ENCODE measurements at regions not wholly inside any gene's neighbourhood (a gene's known extent, or its start where the extent isn't known, plus 50 kb on each side); places are given as distances from the start of the nearest gene placed in this dataset.

DNA sequence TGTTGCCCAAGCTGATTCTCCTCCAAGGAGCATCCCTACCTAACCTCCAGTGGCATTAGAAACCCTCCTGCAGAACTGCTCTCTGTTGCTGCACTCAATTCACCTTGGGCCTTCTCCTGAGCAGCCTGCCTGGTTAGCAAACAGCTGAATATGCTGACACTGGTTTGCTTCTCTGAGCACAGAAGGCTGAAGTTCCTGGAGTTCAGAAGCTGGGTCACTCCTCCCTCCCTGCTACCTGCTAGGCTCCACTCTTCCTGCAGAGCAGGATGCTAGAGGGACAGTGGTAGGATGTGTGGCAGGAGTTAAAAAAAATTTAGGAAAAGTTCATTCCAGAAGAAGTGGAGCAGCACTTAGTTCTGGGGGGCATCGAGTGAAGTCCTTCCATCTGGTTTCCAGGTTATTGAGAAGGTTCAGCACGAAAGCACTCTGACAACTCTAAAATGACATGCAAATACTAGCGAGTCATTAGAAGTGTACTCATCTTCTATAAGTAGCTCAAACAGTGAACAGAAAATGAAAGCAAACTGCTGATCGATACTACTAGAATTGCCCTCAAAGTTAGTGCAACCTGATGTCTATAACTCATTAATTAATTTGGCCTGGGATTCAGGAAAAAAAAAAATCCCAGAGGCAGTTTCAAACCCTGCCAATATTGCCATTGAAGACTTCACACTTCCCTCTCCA, 293.7 kb downstream of the POU4F1 start:
- Histone ChIP-seq H3K4me3 (ENCODE audit: low read depth in 1 of 5, low read length in 5 of 5) (no peak overlapping the region), H3K4me1 (ENCODE audit: control insufficient read depth in 5 of 5, insufficient read depth in 5 of 5, low read length in 5 of 5) (no peaks in the 10 kb centered on the region), H3K9ac (ENCODE audit: low read length in 5 of 5) (no peak overlapping the region), H3K27me3 (ENCODE audit: control insufficient read depth in 5 of 5, insufficient read depth in 4 of 5, low read length in 5 of 5) (peaks cover 0 to 6% (median 0%) of the 10 kb centered on the region in 5 donors), H3K9me3 (ENCODE audit: control insufficient read depth in 5 of 5, low read length in 5 of 5) (no peaks in the 10 kb centered on the region), H3K36me3 (ENCODE audit: control insufficient read depth in 5 of 5, insufficient read depth in 5 of 5, low read length in 5 of 5) (no peaks in the 10 kb centered on the region), H3K27ac (ENCODE audit: low read depth, low read length) (no peak overlapping the region)

DNA sequence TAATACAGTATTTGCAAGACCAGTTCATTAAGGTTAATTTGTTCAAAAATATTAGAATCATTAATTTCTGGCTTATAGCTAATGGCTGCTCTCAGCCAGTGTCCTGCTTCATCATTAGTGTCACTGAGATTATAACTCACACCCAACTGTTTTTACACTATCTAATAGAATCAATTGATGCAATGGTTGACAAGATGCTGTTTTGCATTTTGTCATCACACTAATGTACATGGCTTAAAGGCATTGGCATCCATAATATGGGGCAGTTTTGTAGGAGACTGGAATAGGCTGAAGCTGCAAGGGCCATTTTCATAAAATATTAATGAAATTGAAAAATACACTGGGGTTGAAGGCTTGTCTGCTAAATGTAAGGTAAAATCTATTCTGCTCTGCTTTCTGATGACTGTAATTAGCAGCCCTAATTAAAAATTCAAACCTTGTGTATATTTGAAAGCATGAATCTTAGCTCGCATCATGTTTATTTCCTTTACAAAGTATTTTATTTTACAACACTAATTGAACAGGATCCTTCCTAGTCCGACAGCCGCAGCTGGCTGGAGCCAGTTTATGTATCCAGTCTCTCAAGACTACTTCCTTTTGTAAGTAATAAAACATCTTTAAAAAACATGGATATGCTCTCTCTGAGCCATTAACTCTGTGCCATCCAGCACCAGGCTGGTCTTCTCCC, 296.7 kb downstream of the POU4F1 start:
- no peak overlapping the region for H3K9ac ChIP-seq (ENCODE audit: low read length in 5 of 5)
- peaks cover 0 to 6% (median 0%) of the 10 kb centered on the region in 5 donors for H3K27me3 ChIP-seq (ENCODE audit: control insufficient read depth in 5 of 5, insufficient read depth in 4 of 5, low read length in 5 of 5)
- no peak overlapping the region for H3K27ac ChIP-seq (ENCODE audit: low read depth, low read length)
- no peaks in the 10 kb centered on the region for H3K9me3 ChIP-seq (ENCODE audit: control insufficient read depth in 5 of 5, low read length in 5 of 5)
- no peaks in the 10 kb centered on the region for H3K4me1 ChIP-seq (ENCODE audit: control insufficient read depth in 5 of 5, insufficient read depth in 5 of 5, low read length in 5 of 5)
- H3K36me3 ChIP-seq (ENCODE audit: control insufficient read depth in 5 of 5, insufficient read depth in 5 of 5, low read length in 5 of 5): no peaks in the 10 kb centered on the region
- no peak overlapping the region for H3K4me3 ChIP-seq (ENCODE audit: low read depth in 1 of 5, low read length in 5 of 5)

- Histone ChIP-seq H3K9me3 (ENCODE audit: control insufficient read depth in 5 of 5, low read length in 5 of 5) (no peaks in the 10 kb centered on the region), H3K27ac (ENCODE audit: low read depth, low read length) (no peak overlapping the region), H3K4me3 (ENCODE audit: low read depth in 1 of 5, low read length in 5 of 5) (no peak overlapping the region), H3K27me3 (ENCODE audit: control insufficient read depth in 5 of 5, insufficient read depth in 4 of 5, low read length in 5 of 5) (peaks cover 0 to 6% (median 0%) of the 10 kb centered on the region in 5 donors), H3K9ac (ENCODE audit: low read length in 5 of 5) (no peak overlapping the region), H3K36me3 (ENCODE audit: control insufficient read depth in 5 of 5, insufficient read depth in 5 of 5, low read length in 5 of 5) (no peaks in the 10 kb centered on the region), H3K4me1 (ENCODE audit: control insufficient read depth in 5 of 5, insufficient read depth in 5 of 5, low read length in 5 of 5) (no peaks in the 10 kb centered on the region)
These were observed 298.2 kb downstream of the POU4F1 start for GRCh38 chr13:78305171-78305570.

- no peaks in the 10 kb centered on the region for H3K36me3 ChIP-seq (ENCODE audit: control insufficient read depth in 5 of 5, insufficient read depth in 5 of 5, low read length in 5 of 5)
- H3K27ac ChIP-seq (ENCODE audit: low read depth, low read length): no peak overlapping the region
- no peaks in the 10 kb centered on the region for H3K27me3 ChIP-seq (ENCODE audit: control insufficient read depth in 5 of 5, insufficient read depth in 4 of 5, low read length in 5 of 5)
- H3K9me3 ChIP-seq (ENCODE audit: control insufficient read depth in 5 of 5, low read length in 5 of 5): no peaks in the 10 kb centered on the region
- no peaks in the 10 kb centered on the region for H3K4me1 ChIP-seq (ENCODE audit: control insufficient read depth in 5 of 5, insufficient read depth in 5 of 5, low read length in 5 of 5)
- H3K4me3 ChIP-seq (ENCODE audit: low read depth in 1 of 5, low read length in 5 of 5): no peak overlapping the region
- no peak overlapping the region for H3K9ac ChIP-seq (ENCODE audit: low read length in 5 of 5)
These were observed 303.3 kb downstream of the POU4F1 start for GRCh38 chr13:78299832-78300623.

- no peak overlapping the region for H3K9ac ChIP-seq (ENCODE audit: low read length in 5 of 5)
- no peak overlapping the region for H3K27ac ChIP-seq (ENCODE audit: low read depth, low read length)
- no peaks in the 10 kb centered on the region for H3K36me3 ChIP-seq (ENCODE audit: control insufficient read depth in 5 of 5, insufficient read depth in 5 of 5, low read length in 5 of 5)
- H3K9me3 ChIP-seq (ENCODE audit: control insufficient read depth in 5 of 5, low read length in 5 of 5): no peaks in the 10 kb centered on the region
- no peaks in the 10 kb centered on the region for H3K27me3 ChIP-seq (ENCODE audit: control insufficient read depth in 5 of 5, insufficient read depth in 4 of 5, low read length in 5 of 5)
- no peaks in the 10 kb centered on the region for H3K4me1 ChIP-seq (ENCODE audit: control insufficient read depth in 5 of 5, insufficient read depth in 5 of 5, low read length in 5 of 5)
- H3K4me3 ChIP-seq (ENCODE audit: low read depth in 1 of 5, low read length in 5 of 5): no peak overlapping the region
These were observed 304.7 kb downstream of the POU4F1 start for GRCh38 chr13:78298657-78299056.

DNA sequence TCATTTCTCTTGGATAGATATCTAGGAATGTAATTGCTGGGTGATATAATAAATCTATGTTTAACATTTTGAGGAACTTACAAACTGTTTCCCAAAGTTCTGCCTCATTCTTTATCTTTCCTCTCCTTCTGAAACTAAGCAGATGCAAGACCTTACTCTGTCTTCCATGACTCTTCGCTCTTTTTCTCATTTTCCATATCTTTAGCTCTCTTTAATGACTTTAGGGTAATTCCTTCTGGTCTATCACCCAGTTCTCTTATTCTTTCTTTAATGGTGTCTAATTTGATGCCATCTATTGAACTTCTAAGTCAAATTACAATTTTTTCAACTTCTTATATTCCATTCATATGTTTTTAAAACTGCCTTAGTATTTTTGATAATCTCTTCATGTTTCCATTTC, 316.6 kb downstream of the POU4F1 start:
- Histone ChIP-seq H3K9ac (ENCODE audit: low read length in 5 of 5) (no peak overlapping the region), H3K27ac (ENCODE audit: low read depth, low read length) (no peak overlapping the region), H3K4me3 (ENCODE audit: low read depth in 1 of 5, low read length in 5 of 5) (no peak overlapping the region), H3K36me3 (ENCODE audit: control insufficient read depth in 5 of 5, insufficient read depth in 5 of 5, low read length in 5 of 5) (no peaks in the 10 kb centered on the region), H3K9me3 (ENCODE audit: control insufficient read depth in 5 of 5, low read length in 5 of 5) (peaks cover 0 to 15% (median 9%) of the 10 kb centered on the region in 5 donors), H3K4me1 (ENCODE audit: control insufficient read depth in 5 of 5, insufficient read depth in 5 of 5, low read length in 5 of 5) (no peaks in the 10 kb centered on the region), H3K27me3 (ENCODE audit: control insufficient read depth in 5 of 5, insufficient read depth in 4 of 5, low read length in 5 of 5) (no peaks in the 10 kb centered on the region)

DNA sequence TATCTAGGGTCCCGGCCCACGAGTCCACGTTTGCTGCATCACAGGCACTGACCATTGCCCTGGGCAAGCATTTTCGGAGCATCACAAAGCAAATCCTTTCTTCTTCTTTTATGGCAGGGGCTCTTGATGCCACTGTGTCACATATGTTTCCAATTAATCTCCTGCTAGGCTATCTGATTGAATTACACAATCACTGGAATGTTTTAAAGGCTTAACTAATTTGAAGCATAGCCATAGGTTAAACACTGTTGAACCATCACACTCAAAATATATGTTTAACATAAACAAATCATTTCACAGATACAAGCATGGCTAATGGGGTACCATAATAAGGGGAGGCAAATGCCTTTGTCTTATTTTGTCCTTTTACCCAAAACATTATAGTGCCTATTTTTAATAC, 338.3 kb downstream of the POU4F1 start:
- Histone ChIP-seq H3K27ac (ENCODE audit: low read depth, low read length) (no peak overlapping the region), H3K27me3 (ENCODE audit: control insufficient read depth in 5 of 5, insufficient read depth in 4 of 5, low read length in 5 of 5) (no peaks in the 10 kb centered on the region), H3K9me3 (ENCODE audit: control insufficient read depth in 5 of 5, low read length in 5 of 5) (peaks cover 0 to 5% (median 0%) of the 10 kb centered on the region in 5 donors), H3K4me1 (ENCODE audit: control insufficient read depth in 5 of 5, insufficient read depth in 5 of 5, low read length in 5 of 5) (no peaks in the 10 kb centered on the region), H3K36me3 (ENCODE audit: control insufficient read depth in 5 of 5, insufficient read depth in 5 of 5, low read length in 5 of 5) (no peaks in the 10 kb centered on the region), H3K4me3 (ENCODE audit: low read depth in 1 of 5, low read length in 5 of 5) (no peak overlapping the region), H3K9ac (ENCODE audit: low read length in 5 of 5) (no peak overlapping the region)

- no peaks in the 10 kb centered on the region for H3K36me3 ChIP-seq (ENCODE audit: control insufficient read depth in 5 of 5, insufficient read depth in 5 of 5, low read length in 5 of 5)
- no peak overlapping the region for H3K9ac ChIP-seq (ENCODE audit: low read length in 5 of 5)
- H3K27me3 ChIP-seq (ENCODE audit: control insufficient read depth in 5 of 5, insufficient read depth in 4 of 5, low read length in 5 of 5): no peaks in the 10 kb centered on the region
- H3K4me3 ChIP-seq (ENCODE audit: low read depth in 1 of 5, low read length in 5 of 5): no peak overlapping the region
- no peaks in the 10 kb centered on the region for H3K4me1 ChIP-seq (ENCODE audit: control insufficient read depth in 5 of 5, insufficient read depth in 5 of 5, low read length in 5 of 5)
- H3K27ac ChIP-seq (ENCODE audit: low read depth, low read length): no peak overlapping the region
- H3K9me3 ChIP-seq (ENCODE audit: control insufficient read depth in 5 of 5, low read length in 5 of 5): peaks cover 0 to 5% (median 0%) of the 10 kb centered on the region in 5 donors
These were observed 339.7 kb upstream of the EDNRB start for GRCh38 chr13:78258304-78258703.

GRCh38 chr13:78256484-78256883, 337.9 kb upstream of the EDNRB start:
- Histone ChIP-seq H3K27ac (ENCODE audit: low read depth, low read length) (no peak overlapping the region), H3K27me3 (ENCODE audit: control insufficient read depth in 5 of 5, insufficient read depth in 4 of 5, low read length in 5 of 5) (no peaks in the 10 kb centered on the region), H3K9ac (ENCODE audit: low read length in 5 of 5) (no peak overlapping the region), H3K9me3 (ENCODE audit: control insufficient read depth in 5 of 5, low read length in 5 of 5) (peaks cover 0 to 5% (median 0%) of the 10 kb centered on the region in 5 donors), H3K4me3 (ENCODE audit: low read depth in 1 of 5, low read length in 5 of 5) (no peak overlapping the region), H3K36me3 (ENCODE audit: control insufficient read depth in 5 of 5, insufficient read depth in 5 of 5, low read length in 5 of 5) (no peaks in the 10 kb centered on the region), H3K4me1 (ENCODE audit: control insufficient read depth in 5 of 5, insufficient read depth in 5 of 5, low read length in 5 of 5) (no peaks in the 10 kb centered on the region)

GRCh38 chr13:78254113-78254512, 335.5 kb upstream of the EDNRB start:
- Histone ChIP-seq H3K4me3 (ENCODE audit: low read depth in 1 of 5, low read length in 5 of 5) (no peak overlapping the region), H3K27me3 (ENCODE audit: control insufficient read depth in 5 of 5, insufficient read depth in 4 of 5, low read length in 5 of 5) (no peaks in the 10 kb centered on the region), H3K9me3 (ENCODE audit: control insufficient read depth in 5 of 5, low read length in 5 of 5) (no peaks in the 10 kb centered on the region), H3K27ac (ENCODE audit: low read depth, low read length) (no peak overlapping the region), H3K9ac (ENCODE audit: low read length in 5 of 5) (no peak overlapping the region), H3K4me1 (ENCODE audit: control insufficient read depth in 5 of 5, insufficient read depth in 5 of 5, low read length in 5 of 5) (no peaks in the 10 kb centered on the region), H3K36me3 (ENCODE audit: control insufficient read depth in 5 of 5, insufficient read depth in 5 of 5, low read length in 5 of 5) (no peaks in the 10 kb centered on the region)

Measured in subcutaneous abdominal adipose tissue (tissue), 5 donors.